Erythroblast (primary cell): ENCODE measurements at regions not wholly inside any gene's neighbourhood (a gene's known extent, or its start where the extent isn't known, plus 50 kb on each side); places are given as distances from the start of the nearest gene placed in this dataset.

Experiments used
- GATA1 ChIP-seq: IDR thresholded peaks from 2 replicates; pipeline ENCODE4 v1.6.1; 2011; ENCODE audit warnings: low read depth, mild to moderate bottlenecking, control low read depth, low read length, moderate library complexity
- POLR2A ChIP-seq: IDR thresholded peaks from 2 replicates; pipeline ENCODE4 v1.6.1; 2011; ENCODE audit warnings: mild to moderate bottlenecking, low read length

DNA sequence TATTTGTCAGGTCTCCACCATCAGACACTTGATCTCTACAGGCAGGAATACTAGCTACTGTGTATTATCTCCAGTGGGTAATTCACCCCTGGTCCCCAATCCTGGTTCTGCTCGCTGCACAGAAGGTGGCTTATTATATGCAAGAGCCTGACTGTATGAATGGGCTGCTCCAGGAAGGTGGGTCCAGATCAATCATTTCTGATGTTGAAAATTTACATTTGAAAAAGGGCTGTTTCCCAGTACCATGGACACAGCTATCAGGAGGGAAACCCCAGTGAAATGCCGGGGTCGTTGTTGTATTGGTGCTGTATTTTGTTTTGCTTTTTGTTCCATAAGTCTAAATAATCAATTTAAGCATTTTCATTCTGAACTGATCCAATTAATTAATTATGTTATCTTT is 367.6 kb downstream of the RND3 start:
- TF ChIP-seq POLR2A (no peak), GATA1 (no peak)
